GM18867 (cell line): ENCODE measurements at regions not wholly inside any gene's neighbourhood (a gene's known extent, or its start where the extent isn't known, plus 50 kb on each side); places are given as distances from the start of the nearest gene placed in this dataset.
"Not testable (repeated sequence)": the region's sequence is repeated elsewhere in the genome, so short reads cannot be mapped to it uniquely, and the experiment has no call there.

Source experiments
- ATAC-seq: cut with Tn5 transposase; IDR thresholded peaks from one replicate; pipeline ENCODE4 v1.9.1; 2021; ENCODE audit warnings: mild to moderate bottlenecking, moderate library complexity; ENCODE audit not compliant: unreplicated experiment

DNA sequence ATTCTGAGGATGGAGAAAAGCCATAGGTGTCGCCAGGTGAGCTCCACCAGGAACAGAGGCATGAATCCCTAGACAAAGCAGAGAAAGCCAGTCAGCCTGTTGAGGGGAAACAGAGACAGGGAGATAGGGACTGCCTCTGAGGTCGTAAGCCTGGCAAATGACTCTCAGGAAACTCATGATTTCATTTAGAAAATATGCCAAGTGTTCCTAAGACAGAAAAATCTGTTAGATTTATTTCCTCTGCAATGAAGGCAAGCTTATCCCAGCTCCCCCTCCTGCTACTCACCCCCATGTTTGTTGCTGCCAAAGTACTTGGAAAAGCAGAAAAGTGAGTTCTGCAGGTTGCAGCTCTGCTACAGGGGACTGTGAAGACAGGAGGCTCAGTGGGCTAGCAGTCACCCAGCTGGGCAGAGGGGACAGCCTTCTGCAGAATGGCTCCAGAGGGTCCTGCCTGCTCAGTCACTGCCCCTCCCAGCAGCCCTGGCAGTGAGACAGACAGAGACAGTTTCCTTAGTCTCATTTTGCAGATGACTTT, 184.3 kb downstream of the ADRA2A start:
- ATAC-seq = no peak

DNA sequence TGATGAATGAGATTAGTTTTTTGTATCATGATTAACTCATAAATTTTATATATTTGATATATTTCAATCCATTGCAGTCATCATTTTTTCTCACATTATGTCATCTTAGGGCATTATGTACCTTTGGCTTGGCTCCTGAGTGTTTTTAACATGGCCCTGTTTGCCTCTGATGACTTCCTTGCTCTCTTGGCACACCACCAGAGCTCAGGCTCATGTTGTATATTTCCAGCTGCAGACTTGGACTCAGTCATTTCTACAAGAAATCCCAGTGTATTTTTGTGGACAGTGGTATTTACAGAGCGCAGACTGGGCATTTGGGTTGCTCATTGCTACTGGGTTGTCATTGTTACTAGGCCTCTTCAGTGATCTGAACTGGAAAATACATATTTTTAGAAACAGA, 188.5 kb downstream of the ADRA2A start:
- no peak for ATAC-seq

GRCh38 chr10:111266165-111266564, 189.3 kb downstream of the ADRA2A start:
- ATAC-seq = no peak

DNA sequence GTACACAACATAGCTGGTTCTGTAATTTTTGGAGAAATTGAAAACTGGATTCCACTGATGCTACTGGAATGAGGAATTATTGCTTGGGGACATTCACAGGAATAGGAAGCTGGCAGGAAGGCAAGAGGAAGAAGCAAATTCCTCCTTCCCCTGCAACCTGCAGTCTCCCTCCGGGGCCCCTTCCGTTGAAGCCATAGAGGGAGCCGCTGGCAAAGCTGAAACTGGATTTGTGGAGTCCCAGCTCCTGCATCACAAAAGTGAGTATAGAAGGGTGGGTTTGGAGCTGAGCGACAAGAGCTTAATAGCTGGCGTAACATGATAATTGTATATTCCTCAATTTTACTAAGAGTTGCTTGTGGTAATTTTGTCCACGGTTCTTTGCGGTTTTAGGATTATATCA, 190.8 kb downstream of the ADRA2A start:
- ATAC-seq = no peak

DNA sequence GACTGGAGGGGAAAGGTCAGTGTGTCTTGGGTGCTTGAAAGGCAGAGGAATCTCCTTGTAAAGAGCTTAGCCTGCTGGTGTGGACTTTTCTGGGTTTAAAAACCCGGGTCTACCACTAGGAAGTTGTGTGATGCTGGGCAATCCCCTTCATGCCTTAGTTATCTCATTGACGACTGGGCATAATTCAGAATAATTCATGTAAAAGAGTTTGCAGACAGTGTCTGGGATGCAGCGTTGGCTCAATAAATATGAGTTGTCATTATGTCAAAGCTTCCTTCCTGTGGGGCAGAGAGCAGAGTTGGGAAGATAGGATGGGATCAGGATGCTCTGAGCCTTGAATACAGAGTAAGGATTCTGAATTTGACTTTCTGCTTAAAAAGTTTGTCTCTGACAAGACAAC, 196.4 kb downstream of the ADRA2A start:
- no peak for ATAC-seq

DNA sequence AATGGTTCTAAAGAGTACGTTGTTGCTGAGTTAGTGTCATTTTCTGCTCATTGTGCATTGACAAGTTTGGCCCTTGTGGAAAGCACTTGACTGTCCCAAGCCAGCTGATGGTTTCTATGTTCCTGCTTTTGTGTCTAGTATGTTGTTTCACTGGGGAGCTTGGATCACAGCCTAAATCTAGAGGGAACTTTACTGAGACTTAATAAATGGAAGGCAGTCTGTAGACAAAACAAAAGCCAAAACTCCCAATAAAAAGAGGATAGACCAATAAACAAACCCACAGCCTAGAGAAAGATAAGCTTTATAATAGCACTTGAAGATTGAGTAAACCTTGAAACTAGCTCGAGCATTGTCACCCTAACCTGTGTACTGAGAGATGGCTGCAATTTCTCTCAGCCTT, 196.8 kb downstream of the ADRA2A start:
- no peak for ATAC-seq

DNA sequence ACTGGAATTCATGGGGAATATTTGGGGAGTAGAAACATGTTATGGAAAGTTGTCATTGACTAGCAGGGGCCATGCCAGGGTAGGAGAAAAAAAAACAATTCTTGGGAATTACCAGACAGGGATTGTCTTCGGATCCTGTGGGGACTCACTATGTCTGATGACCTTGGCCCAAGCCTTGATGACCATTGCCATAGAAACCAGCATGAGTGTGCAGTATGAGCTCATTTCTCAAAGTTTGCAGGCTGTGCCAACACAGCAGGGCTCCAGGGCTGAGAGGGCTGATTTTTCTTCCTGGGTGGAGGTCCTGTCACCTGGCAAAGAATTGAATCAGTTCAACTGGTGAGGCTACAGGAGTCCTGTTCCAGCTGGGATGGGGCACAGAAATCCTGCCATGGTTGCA, 198.3 kb downstream of the ADRA2A start:
- ATAC-seq = no peak

GRCh38 chr10:111277661-111278060, 200.8 kb downstream of the ADRA2A start:
- ATAC-seq = no peak

DNA sequence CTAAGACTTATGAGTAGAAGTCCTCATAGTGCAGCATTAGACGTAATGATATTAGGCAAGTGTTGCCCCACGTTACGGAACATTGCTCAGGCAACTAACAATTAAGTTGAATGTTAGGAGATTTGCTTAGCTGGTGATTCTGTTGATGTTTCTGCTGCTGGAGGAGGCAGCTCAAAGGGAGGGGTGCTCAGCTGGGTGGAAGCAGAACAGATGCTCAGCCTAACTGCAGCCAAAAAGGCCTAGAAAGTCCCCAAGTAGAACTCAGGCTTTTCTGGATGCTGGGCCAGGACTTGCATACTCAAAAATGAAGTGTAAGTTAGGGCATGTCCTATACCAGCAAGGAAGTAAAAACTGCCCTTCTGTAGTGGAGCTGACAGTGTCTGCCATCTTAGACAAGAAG, 201.4 kb downstream of the ADRA2A start:
- no peak for ATAC-seq

- ATAC-seq = peak; percentile 56
These were observed 204.7 kb downstream of the ADRA2A start for GRCh38 chr10:111281516-111281915.

DNA sequence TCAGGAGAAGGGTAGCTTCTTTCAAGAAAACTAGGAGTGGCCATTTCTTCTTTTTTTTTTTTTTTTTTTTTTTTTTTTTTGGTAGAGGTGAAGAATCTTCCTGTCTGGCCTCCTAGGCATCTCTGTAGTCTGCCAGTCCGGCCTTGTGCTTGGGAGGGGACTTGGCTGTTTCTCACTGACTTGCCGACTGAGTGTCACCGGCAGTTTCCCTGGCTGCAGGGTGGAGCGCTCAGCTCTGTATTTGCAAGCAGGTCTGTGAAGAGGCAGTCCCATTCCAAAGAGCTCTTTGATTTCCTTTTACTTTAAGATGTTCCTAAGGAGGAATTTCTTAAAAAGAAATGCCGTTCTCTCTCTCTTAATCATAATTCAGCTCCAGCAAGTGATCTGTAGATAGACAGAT, 212.6 kb downstream of the ADRA2A start:
- ATAC-seq = no peak

GRCh38 chr10:111290649-111291048, 213.8 kb downstream of the ADRA2A start:
- ATAC-seq = no peak

DNA sequence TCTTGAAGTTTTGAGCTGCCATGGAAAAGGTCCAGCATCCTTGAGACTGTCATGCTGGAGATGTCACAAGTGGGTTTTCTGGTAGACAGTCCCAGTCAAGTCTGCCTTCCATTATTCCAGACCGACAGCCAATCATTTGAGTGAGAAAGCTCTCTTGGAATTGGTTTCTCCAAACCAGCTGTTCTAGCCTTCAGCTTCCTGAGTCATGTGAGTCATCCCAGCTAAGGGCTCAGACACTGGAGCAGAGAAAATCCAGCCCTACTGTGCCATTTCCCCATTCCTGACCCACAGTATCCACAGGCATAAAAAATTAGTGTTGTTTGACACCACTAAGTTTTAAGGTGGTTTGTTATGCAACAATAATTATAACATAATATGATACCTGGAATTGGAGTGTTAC, 219.0 kb downstream of the ADRA2A start:
- no peak for ATAC-seq

DNA sequence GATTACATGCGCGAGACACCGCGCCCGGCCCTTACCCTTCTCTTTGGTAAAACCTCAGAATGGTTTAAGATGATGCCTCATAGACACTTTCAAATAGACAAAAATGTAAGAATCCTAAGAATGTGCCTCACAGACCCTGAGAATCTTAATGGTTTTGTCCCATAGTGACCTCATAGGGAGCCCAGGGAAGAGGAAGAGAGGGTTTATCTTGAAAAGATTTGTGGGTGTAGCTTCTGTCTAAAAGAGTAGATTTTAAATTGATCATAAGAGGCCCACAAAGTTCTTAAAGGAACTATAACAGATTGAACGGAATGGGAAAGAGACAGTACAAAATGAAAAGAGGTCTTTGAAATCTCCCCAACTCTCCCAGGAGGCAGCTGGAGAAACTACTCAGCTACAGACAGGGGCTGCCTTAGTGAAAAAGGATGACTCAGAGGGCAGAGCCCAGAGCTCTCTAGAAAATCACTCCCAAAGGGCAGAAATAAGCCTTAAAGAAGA, 220.6 kb downstream of the ADRA2A start:
- ATAC-seq = no peak

DNA sequence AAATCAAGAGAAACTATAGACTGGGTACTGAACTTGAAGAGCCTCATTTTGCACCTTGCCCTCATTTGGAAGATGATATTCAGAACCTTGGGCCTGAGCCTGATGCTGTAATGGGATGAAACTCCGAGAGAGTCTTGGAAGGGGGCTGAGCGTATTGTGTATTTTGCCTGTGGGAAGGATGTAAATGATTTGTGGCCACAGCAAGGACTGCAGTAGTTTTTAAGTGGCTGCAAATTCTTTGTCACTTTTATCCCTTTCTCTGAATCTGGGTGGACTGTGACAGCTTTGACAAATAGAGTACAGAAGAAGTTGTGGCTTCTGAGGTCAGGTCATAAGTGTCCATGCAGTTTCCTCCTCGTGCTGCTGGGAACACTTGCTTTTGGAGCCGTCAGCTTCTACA, 221.2 kb downstream of the ADRA2A start:
- no peak for ATAC-seq

DNA sequence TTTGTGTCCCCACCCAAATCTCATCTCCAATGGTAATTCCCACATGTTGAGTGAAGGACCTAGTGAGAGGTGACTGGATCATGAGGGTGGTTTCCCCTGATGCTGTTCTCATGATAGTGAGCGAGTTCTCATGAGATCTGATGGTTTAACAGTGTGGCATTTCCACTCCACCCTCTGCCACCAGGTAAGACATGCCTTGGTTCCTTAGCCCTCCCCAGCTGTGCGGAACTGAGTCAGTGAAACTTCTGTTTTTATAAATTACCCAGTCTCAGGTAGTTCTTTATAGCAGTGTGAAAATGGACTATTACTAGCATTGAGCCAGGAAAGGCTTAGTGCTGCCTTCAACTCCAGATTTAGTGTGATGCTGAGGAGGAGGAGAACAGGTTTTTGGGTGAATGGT, 222.2 kb downstream of the ADRA2A start:
- no peak for ATAC-seq

- no peak for ATAC-seq
These were observed 227.1 kb downstream of the ADRA2A start for GRCh38 chr10:111303887-111304286.

GRCh38 chr10:111316722-111317212, 239.9 kb downstream of the ADRA2A start:
- peak; percentile 61 for ATAC-seq

DNA sequence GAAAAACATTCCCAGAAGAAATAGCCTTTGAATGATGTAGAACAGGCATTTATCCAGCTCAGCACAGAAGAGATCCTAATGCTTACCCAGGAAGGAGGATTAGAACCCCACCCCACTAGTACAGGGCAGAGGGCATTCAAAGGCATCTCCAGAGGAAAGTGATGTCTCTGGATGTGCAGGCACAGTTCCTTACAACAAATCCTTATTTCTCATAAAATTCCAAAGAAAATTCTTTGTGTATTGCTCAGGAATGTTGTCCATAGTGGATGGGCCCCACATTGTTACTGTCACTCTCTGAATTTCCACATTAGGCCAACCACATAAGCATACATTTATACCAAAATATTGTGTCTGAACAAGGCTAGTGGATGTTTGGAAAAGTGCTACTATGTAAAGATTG, 243.0 kb downstream of the ADRA2A start:
- ATAC-seq = no peak

DNA sequence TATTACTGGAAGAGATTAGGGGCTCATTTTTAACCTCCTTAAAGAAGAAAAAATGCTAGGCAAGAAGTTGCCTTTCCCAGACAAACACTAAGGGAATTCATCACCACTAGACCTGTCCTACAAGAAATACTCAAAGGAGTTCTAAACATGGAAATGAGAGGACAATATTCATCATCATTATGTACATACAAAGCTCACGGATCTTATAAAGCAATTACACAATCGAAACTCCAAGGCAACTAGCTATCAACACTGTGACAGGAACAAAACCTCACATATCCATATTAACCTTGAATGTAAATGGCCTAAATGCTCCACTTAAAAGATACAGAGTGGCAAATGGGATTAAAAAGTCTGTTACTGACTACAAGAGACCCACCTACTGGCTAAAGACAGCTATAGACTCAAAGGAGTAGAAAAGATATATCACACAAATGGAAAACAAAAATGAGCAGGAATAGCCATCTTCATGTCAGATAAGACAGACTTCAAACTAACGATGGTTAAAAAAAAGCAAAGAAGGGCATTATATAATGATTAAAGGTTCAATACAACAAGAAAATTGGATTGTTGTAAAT, 246.6 kb downstream of the ADRA2A start:
- no peak for ATAC-seq

DNA sequence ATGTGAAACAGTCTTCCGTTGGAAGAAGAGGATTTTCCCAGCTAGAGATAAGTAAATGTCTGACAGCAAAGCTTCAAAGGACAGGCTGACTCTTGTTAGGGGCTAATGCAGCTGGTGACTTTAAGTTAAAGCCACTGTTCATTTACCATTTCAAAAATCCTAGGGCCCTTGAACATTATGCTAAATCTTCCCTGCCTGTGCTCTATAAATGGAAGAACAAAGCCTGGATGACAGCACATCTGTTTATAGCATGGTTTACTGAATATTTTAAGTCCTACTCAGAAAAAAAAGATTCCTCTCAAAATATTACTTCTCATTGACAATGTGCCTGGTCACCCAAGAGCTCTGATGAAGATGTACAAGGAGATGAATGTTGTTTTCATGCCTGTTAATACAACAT, 255.3 kb downstream of the ADRA2A start:
- not testable (repeated sequence) for ATAC-seq

- ATAC-seq = no peak
These were observed 259.0 kb downstream of the ADRA2A start for GRCh38 chr10:111335826-111336225.

DNA sequence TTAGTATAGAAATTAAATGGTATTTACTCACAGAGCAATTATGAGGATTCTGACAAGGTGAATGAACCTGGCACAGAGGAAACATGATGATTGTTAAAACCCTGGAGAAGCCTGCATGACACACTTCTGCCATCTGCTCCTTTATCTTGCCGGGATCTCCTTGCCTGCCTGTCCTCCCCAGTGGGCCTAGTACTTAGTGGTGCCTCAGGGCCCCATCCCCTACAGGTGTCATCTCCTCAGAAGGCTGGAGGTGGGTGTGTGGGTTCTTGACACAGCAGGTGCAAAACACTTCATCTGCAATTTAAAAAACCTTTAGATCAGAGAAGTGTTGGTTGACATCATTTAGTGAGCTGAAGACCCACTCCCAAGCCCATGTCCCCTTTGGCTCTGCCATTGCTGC, 261.2 kb downstream of the ADRA2A start:
- peak; percentile 26 for ATAC-seq
